GM19023 (cell line): ENCODE measurements at regions not wholly inside any gene's neighbourhood (a gene's known extent, or its start where the extent isn't known, plus 50 kb on each side); places are given as distances from the start of the nearest gene placed in this dataset.
A peak's percentile ranks its signal among the peaks of the same experiment; 100 is the strongest.
"Not testable (repeated sequence)": the region's sequence is repeated elsewhere in the genome, so short reads cannot be mapped to it uniquely, and the experiment has no call there.

Experiments
- ATAC-seq: cut with Tn5 transposase; IDR thresholded peaks from one replicate; pipeline ENCODE4 v1.9.1; 2021; ENCODE audit warnings: mild to moderate bottlenecking, moderate library complexity; ENCODE audit not compliant: unreplicated experiment

- ATAC-seq: no peak
Observed at GRCh38 chr4:112770114-112770513, 133.2 kb downstream of the LARP7 start.

DNA sequence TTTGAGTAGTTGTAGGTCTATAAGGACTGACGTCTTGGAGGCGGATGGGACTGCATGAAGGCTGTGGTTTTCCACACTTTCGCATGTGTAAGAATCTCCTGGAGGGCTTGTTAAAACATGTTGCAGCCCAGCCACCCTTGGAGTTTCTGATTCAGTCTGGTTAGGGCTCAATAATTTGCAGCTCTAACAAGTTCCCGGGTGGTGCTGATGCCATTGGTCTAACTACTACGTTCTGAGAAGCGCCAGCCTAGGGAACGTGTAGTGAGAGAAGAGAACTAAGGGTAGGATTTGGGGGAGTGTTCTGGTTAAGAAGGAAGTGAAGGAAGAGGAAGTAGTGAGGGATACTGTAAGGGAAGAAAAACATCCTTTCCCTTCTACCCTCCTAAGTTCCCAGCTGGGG is 138.9 kb downstream of the LARP7 start:
- no peak for ATAC-seq

- ATAC-seq: no peak
Observed at GRCh38 chr4:112776535-112776934, 139.6 kb downstream of the LARP7 start.

DNA sequence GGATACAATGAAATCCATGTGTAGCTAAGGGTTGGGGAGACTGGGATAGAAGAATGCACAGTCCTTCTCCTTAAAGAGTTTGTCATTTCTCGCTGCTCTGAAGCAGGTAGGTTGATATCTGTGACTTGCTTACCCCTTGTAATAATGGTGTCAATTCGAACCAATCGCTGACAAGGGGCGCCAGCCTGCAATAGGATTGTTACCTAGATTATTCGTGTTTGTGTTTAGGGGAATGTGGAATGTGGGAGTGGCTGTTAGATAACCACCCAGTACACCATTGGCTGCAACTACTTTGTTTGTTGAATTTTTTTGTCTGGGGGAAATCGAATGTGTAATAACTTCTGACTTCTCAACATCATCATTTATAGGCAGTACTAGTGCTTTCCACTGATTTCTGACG is 141.6 kb downstream of the LARP7 start:
- no peak for ATAC-seq

- ATAC-seq: no peak
Observed at GRCh38 chr4:112793033-112793432, 156.1 kb downstream of the LARP7 start.

DNA sequence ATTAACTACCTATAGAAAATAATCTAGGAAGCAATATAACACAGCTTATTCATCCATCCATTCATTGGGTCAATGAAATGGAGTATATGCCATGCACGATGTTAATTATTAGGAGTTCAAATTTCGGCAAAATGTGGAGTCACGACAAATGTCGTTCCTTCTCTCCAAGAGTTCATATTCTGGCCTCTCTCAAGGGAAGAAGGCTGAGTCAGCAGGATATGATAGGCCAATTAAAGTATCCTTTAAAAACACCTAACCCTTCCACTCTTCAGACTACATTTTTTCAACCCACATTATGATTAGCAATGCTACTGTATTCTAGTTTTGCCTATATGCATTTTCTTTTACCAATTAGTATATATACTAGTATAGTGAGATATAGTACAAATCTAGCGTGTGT is 163.1 kb downstream of the LARP7 start:
- no peak for ATAC-seq

- no peak for ATAC-seq
Observed at GRCh38 chr4:112801341-112801740, 164.4 kb downstream of the LARP7 start.

DNA sequence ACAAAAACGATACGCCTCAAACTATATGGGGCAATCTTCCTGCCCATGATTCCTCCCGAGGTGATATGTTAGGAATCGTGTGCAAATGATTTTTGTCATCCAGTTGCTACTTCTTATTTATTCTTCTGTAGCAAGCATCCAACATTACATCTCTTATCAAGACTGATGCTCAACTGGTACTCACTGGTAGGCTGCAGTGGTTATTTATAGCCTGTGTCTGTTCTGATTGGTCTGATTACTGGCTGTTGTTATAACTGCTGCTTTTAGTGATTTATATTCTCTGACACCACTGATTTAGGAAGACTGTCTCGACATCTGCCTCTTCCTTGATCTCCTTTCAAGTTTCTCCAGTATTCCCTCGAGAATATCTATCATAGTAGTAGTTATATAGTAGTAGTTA is 165.8 kb downstream of the LARP7 start:
- ATAC-seq: no peak

DNA sequence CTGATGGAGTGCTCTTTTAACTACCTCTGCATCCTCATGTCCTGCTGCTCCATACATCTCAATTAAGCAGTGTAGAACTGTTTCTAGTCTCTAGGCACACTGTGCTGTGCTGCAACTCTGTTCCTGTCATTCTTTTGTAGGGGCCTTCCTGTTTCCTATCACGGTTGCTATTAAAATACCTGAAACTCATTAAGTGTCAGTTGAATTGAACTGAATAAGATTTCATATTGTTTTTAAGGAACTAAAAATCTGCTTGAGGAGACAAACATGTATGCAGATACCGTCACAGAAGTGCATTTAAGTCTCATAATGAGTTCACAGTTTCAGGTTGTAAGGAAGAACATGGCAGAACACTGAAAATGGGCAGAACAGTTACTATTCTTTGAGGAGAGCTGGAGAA is 170.1 kb downstream of the LARP7 start:
- no peak for ATAC-seq

GRCh38 chr4:112808001-112808400 is 171.1 kb downstream of the LARP7 start:
- ATAC-seq: no peak

DNA sequence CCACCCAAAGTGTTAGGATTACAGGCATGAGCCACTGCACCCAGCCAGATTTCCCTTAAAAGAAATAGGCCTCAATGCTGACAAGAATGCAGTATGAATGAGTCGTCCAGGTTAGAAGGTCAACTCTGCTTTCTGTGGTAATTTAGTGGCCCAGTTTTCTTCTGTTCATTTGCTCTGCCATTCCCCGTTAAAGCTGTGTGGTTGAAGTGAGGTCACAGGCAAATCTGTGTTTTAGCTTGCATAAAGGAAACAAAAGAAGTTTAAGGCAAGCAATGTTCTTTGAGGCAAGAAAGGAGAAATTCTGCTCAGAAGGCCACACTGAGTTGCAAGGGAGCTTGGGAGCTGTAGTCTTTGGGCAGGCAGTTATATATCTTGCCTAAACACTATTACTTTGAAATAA is 176.8 kb downstream of the LARP7 start:
- peak; percentile 37 for ATAC-seq

DNA sequence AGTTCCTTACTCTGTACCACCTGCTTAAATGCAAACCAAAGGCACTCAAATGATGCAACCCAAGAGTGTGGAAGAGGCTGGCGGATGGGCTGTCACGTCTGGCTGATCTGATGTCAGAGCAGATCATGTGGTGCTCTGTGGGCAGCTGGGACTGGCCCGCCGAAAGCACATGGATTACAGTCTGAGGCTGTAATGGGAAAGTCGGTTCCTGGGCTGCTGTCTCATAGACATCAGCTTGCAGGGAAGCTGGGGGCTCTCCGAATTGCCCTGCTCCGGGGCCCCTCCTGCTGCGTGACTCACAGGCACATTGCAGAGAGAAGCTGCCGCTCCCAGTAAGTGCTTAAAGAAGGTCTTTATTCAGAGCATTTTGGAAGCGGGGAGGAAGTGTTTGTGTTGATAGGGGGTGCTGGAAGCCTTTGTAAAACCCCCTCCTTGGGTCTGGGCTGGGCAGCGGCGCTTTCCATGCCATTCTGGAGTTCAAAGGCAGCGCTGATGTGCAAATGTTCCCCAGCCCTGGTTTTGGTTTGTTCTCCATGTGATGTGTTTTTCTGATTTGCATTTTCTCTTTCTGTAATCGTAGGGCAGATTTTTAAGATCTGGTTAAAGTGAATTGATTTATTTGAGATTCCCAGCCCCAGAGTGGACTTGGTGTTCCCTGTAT is 181.1 kb downstream of the LARP7 start:
- peak; percentile 88 for ATAC-seq

DNA sequence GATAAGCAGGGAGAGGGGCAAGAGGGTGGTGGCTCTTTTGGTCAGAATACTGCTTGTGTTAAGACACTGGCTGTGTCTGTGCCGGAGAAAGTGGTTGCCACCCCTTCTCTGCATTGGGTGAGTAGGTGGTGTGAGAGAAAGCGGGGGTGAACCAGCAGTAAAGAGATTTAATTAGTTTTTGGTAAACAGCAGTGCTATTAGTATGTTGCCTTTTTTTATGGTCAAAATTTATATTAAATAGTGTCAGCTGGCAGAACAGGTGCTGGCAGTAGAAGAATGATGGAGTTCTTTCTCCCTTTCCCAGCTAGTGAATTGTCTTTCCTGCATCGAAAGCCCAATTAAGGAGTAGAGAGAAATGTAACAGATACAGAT is 181.6 kb downstream of the LARP7 start:
- ATAC-seq: peak; percentile 35

DNA sequence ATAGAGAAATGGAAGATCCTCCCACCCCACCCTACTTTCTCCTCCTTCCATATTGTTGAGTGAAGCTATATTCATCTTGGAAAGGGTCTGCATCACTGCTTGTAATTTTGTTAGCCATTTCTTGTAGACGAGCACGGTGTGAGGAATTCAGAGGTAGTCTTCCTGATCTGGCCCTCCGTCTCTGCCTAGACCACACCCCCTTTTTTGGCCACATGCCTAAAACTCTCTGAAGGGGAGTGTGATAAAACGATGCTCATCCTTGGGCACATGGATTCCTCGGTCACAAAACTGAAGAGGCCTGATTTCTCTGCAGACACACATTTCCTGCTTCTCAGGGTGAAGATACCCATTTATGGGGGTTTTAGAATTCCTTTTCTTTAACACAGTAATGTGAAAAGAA is 182.8 kb downstream of the LARP7 start:
- no peak for ATAC-seq

- no peak for ATAC-seq
Observed at GRCh38 chr4:112823156-112823555, 186.2 kb downstream of the LARP7 start.

- ATAC-seq: no peak
Observed at GRCh38 chr4:112823606-112824005, 186.7 kb downstream of the LARP7 start.

GRCh38 chr4:112830753-112831386 is 193.9 kb downstream of the LARP7 start:
- no peak for ATAC-seq

GRCh38 chr4:112832493-112832892 is 195.6 kb downstream of the LARP7 start:
- no peak for ATAC-seq

DNA sequence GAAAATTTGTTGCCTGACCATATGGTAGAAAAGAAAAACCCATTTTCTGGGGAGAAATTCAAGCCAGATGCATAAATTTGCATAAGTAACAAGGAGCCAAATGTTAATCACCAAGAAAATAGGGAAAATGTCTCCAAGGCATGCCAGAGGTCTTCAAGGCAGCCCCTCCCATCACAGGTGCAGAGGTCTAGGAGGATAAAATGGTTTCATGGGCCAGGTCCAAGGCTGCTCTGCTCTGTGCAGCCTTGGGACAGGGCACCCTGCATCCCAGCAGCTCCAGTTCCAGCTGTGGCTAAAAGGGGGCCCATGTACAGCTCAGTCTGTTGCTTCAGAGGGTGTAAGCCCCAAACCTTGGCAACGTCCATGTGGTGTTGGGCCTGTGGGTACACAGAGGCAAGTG is 200.0 kb downstream of the LARP7 start:
- no peak for ATAC-seq

- ATAC-seq: not testable (repeated sequence)
Observed at GRCh38 chr4:112838015-112838414, 201.1 kb downstream of the LARP7 start.

GRCh38 chr4:112840061-112840460 is 203.1 kb downstream of the LARP7 start:
- no peak for ATAC-seq

- ATAC-seq: no peak
Observed at GRCh38 chr4:112840619-112841018, 203.7 kb downstream of the LARP7 start.

GRCh38 chr4:112842513-112842912 is 205.6 kb downstream of the LARP7 start:
- no peak for ATAC-seq
